GM13977 (cell line): ENCODE measurements at regions not wholly inside any gene's neighbourhood (a gene's known extent, or its start where the extent isn't known, plus 50 kb on each side); places are given as distances from the start of the nearest gene placed in this dataset.

ENCODE experiments used
- DNase-seq: peaks from one replicate; pipeline ENCODE4 v3.0.0; 2012; ENCODE audit warnings: low spot score
- CTCF ChIP-seq: IDR thresholded peaks from 2 replicates; pipeline ENCODE4 v1.5.1; 2012; ENCODE audit warnings: mild to moderate bottlenecking, control low read depth; ENCODE audit not compliant: insufficient read depth; ENCODE audit errors: extremely low read depth, missing control alignments
- in situ Hi-C: fragments of 300-500 bp; cut with MboI; formaldehyde crosslinking; loops from one replicate; pipeline ENCODE4 v1.12.0; 2022; ENCODE audit warnings: low sequenced_read_pairs, low pct_unique_long_range_greater_than_20kb, mixed read lengths, inconsistent platforms; ENCODE audit not compliant: unreplicated experiment

- TF ChIP-seq CTCF: no peak
- in situ Hi-C loops: no loop called here
- no peak for DNase-seq
Measured at GRCh38 chr5:4254736-4255135, 659.1 kb downstream of the IRX1 start.

GRCh38 chr5:4255441-4255840 lies 659.8 kb downstream of the IRX1 start:
- in situ Hi-C loops: no loop called here
- DNase-seq: no peak
- no peak for TF ChIP-seq CTCF

- no peak for TF ChIP-seq CTCF
- in situ Hi-C loops: no loop called here
- no peak for DNase-seq
Measured at GRCh38 chr5:4258170-4258569, 662.5 kb downstream of the IRX1 start.

- TF ChIP-seq CTCF: no peak
- DNase-seq: no peak
- in situ Hi-C loops: no loop called here
Measured at GRCh38 chr5:4271193-4271592, 675.6 kb downstream of the IRX1 start.

GRCh38 chr5:4275232-4275631 lies 679.6 kb downstream of the IRX1 start:
- DNase-seq: no peak
- no peak for TF ChIP-seq CTCF
- in situ Hi-C loops: no loop called here

GRCh38 chr5:4294878-4295277 lies 699.2 kb downstream of the IRX1 start:
- in situ Hi-C loops: no loop called here
- no peak for TF ChIP-seq CTCF
- no peak for DNase-seq
